ENCODE measurements at regions not wholly inside any gene's neighbourhood (a gene's known extent, or its start where the extent isn't known, plus 50 kb on each side); places are given as distances from the start of the nearest gene placed in this dataset.

DNA sequence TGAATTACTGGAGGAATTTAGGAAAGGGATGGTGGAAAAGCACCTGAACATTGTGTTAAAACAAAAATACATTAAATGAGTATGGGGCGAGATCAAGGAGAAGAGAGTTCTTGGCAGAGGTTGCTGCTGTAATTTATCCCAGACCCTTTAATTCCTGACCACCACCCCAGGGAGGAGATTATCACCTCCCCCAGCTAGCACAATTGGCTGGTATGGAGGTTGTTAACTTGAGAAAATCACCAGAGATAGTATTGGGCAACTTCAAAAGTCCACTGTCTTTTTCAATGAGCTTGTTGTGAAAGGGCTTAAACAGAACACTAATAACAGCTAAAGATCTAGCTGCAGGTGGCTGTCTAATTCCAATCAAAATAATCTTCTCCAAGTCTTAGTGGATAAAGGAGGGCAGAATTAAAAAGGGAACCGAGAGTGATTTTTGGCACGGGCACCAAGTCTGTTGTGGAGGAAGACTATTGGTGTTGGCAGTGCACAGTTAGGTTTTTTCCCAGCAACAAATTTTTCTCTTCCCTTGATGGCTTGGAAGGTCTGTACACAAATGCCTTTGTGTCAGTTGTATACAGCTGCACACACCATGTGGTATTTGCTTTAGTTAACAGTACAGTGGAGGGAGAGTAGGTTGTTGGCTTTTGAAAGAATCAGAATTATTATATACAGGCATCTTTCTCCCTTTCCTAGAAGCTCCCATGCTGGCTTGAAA, 289.5 kb downstream of the SLC4A3 start:
- TF ChIP-seq HMGN3 (IDR thresholded peaks at IDR 0.05; ENCODE audit: borderline replicate concordance, extremely low read depth, insufficient read length, low read depth, low read length) (no peak), KAT7 (CRISPR knock-in tag; IDR thresholded peaks at IDR 0.05; ENCODE audit: borderline replicate concordance) (no peak), HDAC1 (IDR thresholded peaks at IDR 0.05) (no peak), ZNF324 (CRISPR knock-in tag; IDR thresholded peaks at IDR 0.05) (no peak), PTBP1 (IDR thresholded peaks at IDR 0.05; ENCODE audit: low read depth, low read length) (no peak), ZNF134 (CRISPR knock-in tag; conservative IDR thresholded peaks at IDR 0.05) (no peak), BMI1 (IDR thresholded peaks at IDR 0.05; ENCODE audit: low read length) (no peak), ZNF561 (CRISPR knock-in tag; conservative IDR thresholded peaks at IDR 0.05) (no peak), NR3C1 (CRISPR knock-in tag; IDR thresholded peaks at IDR 0.05) (no peak), ZNF668 (CRISPR knock-in tag; IDR thresholded peaks at IDR 0.05) (no peak), RBM39 (optimal IDR thresholded peaks at IDR 0.05; ENCODE audit: low read depth, low read length) (no peak), ZNF253 (CRISPR knock-in tag; conservative IDR thresholded peaks at IDR 0.05) (no peak), MYNN (IDR thresholded peaks at IDR 0.05) (no peak), MYNN (CRISPR knock-in tag; IDR thresholded peaks at IDR 0.05) (no peak)
- TF ChIP-seq, protein P1, sequence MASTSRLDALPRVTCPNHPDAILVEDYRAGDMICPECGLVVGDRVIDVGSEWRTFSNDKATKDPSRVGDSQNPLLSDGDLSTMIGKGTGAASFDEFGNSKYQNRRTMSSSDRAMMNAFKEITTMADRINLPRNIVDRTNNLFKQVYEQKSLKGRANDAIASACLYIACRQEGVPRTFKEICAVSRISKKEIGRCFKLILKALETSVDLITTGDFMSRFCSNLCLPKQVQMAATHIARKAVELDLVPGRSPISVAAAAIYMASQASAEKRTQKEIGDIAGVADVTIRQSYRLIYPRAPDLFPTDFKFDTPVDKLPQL (IDR thresholded peaks at IDR 0.05; ENCODE audit: extremely low read depth, insufficient read length) = no peak
- TF ChIP-seq, protein P2, sequence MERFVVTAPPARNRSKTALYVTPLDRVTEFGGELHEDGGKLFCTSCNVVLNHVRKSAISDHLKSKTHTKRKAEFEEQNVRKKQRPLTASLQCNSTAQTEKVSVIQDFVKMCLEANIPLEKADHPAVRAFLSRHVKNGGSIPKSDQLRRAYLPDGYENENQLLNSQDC (CRISPR knock-in tag; IDR thresholded peaks at IDR 0.05) = no peak
- TF ChIP-seq, protein P3, sequence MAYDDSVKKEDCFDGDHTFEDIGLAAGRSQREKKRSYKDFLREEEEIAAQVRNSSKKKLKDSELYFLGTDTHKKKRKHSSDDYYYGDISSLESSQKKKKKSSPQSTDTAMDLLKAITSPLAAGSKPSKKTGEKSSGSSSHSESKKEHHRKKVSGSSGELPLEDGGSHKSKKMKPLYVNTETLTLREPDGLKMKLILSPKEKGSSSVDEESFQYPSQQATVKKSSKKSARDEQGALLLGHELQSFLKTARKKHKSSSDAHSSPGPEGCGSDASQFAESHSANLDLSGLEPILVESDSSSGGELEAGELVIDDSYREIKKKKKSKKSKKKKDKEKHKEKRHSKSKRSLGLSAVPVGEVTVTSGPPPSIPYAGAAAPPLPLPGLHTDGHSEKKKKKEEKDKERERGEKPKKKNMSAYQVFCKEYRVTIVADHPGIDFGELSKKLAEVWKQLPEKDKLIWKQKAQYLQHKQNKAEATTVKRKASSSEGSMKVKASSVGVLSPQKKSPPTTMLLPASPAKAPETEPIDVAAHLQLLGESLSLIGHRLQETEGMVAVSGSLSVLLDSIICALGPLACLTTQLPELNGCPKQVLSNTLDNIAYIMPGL (CRISPR knock-in tag; IDR thresholded peaks at IDR 0.05) = no peak
- TF ChIP-seq, protein P4, sequence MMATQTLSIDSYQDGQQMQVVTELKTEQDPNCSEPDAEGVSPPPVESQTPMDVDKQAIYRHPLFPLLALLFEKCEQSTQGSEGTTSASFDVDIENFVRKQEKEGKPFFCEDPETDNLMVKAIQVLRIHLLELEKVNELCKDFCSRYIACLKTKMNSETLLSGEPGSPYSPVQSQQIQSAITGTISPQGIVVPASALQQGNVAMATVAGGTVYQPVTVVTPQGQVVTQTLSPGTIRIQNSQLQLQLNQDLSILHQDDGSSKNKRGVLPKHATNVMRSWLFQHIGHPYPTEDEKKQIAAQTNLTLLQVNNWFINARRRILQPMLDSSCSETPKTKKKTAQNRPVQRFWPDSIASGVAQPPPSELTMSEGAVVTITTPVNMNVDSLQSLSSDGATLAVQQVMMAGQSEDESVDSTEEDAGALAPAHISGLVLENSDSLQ (IDR thresholded peaks at IDR 0.05) = no peak
- in situ Hi-C loops (cut with MboI) = no loop called here
- POLR2A ChIA-PET = no interaction called here

More for the DNA sequence above, 289.5 kb downstream of the SLC4A3 start:
- Histone ChIP-seq H4K20me1 (replicated peaks; ENCODE audit: control insufficient read depth, insufficient read depth, low read length) (no peaks in the 10 kb centered on the region), H3K27ac (ENCODE audit: extremely low read depth, low read depth, low read length) (no peak overlapping the region), H3K79me2 (ENCODE audit: control insufficient read depth, insufficient read depth, low read length) (no peaks in the 10 kb centered on the region), H3K9ac (ENCODE audit: insufficient read depth in 1 of 2, low read depth in 2 of 2, low read length in 2 of 2) (no peak overlapping the region), H3K27me3 (ENCODE audit: control insufficient read depth in 2 of 2, insufficient read depth in 2 of 2, low read length in 2 of 2) (no peaks in the 10 kb centered on the region), H3K4me2 (ENCODE audit: insufficient read depth, low read length) (no peak overlapping the region), H3K36me3 (ENCODE audit: control insufficient read depth, insufficient read depth, low read length) (no peaks in the 10 kb centered on the region), H3K9me3 (replicated peaks; ENCODE audit: control insufficient read depth, insufficient read depth, low read depth, low read length) (no peaks in the 10 kb centered on the region), H3K4me1 (replicated peaks in 1 of 2; ENCODE audit: control insufficient read depth in 2 of 2, insufficient read depth in 2 of 2, low read length in 2 of 2) (no peaks in the 10 kb centered on the region), H2AFZ (ENCODE audit: low read depth, low read length) (no peak overlapping the region), H3K9me1 (ENCODE audit: control insufficient read depth, insufficient read depth, low read length) (no peaks in the 10 kb centered on the region), H3K4me3 (no peak overlapping the region)
- CTCF ChIA-PET (ENCODE audit: low intra/inter-chr PET ratio) = no interaction called here
- DNase-seq (ENCODE audit: extremely low read depth in 1 of 4, low spot score in 3 of 4) (no peak), ATAC-seq (no peak), FAIRE-seq (no peak)
- 0% methylated on average over 3 of the region's 3 CpGs for WGBS (ENCODE audit: insufficient coverage, low coverage, missing lambda C conversion rate)
- intact Hi-C loops (cut with micrococcal nuclease) = no loop called here
- BruUV-seq (replicated peaks) = no TSS peak

Data from K562 (cell line).